Frontal cortex (tissue), 3 donors: ENCODE measurements at regions not wholly inside any gene's neighbourhood (a gene's known extent, or its start where the extent isn't known, plus 50 kb on each side); places are given as distances from the start of the nearest gene placed in this dataset.
"Not testable (repeated sequence)": the region's sequence is repeated elsewhere in the genome, so short reads cannot be mapped to it uniquely, and the experiment has no call there.

Source experiments
- DNase-seq, 2 donors: peaks; one replicate each; pipeline ENCODE4 v3.0.0; 2012; ENCODE audit warnings: low spot score in 2 of 2
- FAIRE-seq: peaks from 2 replicates; lab custom pipeline; 2012; peaks lifted over from hg19 to GRCh38; lab: Jason Lieb, UNC
- donor health status: control.
- donor health status: control.
- donor health status: control.

GRCh38 chr1:181251001-181251712 is 162.7 kb downstream of the IER5 start:
- FAIRE-seq = no peak
- DNase-seq = no peak

GRCh38 chr1:181251713-181252075 is 163.2 kb downstream of the IER5 start:
- FAIRE-seq (no peak), DNase-seq (no peak)

- DNase-seq, FAIRE-seq: not testable (repeated sequence)
Measured at GRCh38 chr1:181253601-181254000, 165.1 kb downstream of the IER5 start.

- DNase-seq (no peak), FAIRE-seq (no peak)
Measured at GRCh38 chr1:181255270-181255929, 166.9 kb downstream of the IER5 start.

- DNase-seq (no peak), FAIRE-seq (no peak)
Measured at GRCh38 chr1:181257117-181257516, 168.6 kb downstream of the IER5 start.

- no peak for FAIRE-seq
- DNase-seq = no peak
Measured at GRCh38 chr1:181259026-181259745, 170.7 kb downstream of the IER5 start.

GRCh38 chr1:181260271-181260670 is 171.8 kb downstream of the IER5 start:
- FAIRE-seq (no peak), DNase-seq (no peak)

- no peak for FAIRE-seq
- DNase-seq = no peak
Measured at GRCh38 chr1:181260994-181261393, 172.5 kb downstream of the IER5 start.

- DNase-seq (no peak), FAIRE-seq (no peak)
Measured at GRCh38 chr1:181262069-181262468, 173.6 kb downstream of the IER5 start.

- no peak for DNase-seq
- no peak for FAIRE-seq
Measured at GRCh38 chr1:181263444-181263843, 174.9 kb downstream of the IER5 start.

GRCh38 chr1:181264821-181265220 is 176.3 kb downstream of the IER5 start:
- no peak for DNase-seq
- FAIRE-seq = no peak

GRCh38 chr1:181284978-181285377 is 196.5 kb downstream of the IER5 start:
- FAIRE-seq (no peak), DNase-seq (no peak)

- FAIRE-seq (no peak), DNase-seq (no peak)
Measured at GRCh38 chr1:181295217-181295616, 188.1 kb upstream of the CACNA1E start.

- FAIRE-seq (no peak), DNase-seq (no peak)
Measured at GRCh38 chr1:181296180-181296579, 187.1 kb upstream of the CACNA1E start.

GRCh38 chr1:181308098-181308497 is 175.2 kb upstream of the CACNA1E start:
- FAIRE-seq (no peak), DNase-seq (no peak)

GRCh38 chr1:181310560-181310959 is 172.8 kb upstream of the CACNA1E start:
- FAIRE-seq (no peak), DNase-seq (no peak)

- FAIRE-seq = no peak
- no peak for DNase-seq
Measured at GRCh38 chr1:181312946-181313345, 170.4 kb upstream of the CACNA1E start.

- DNase-seq (no peak), FAIRE-seq (no peak)
Measured at GRCh38 chr1:181313466-181313865, 169.9 kb upstream of the CACNA1E start.

GRCh38 chr1:181314010-181314409 is 169.3 kb upstream of the CACNA1E start:
- FAIRE-seq = no peak
- no peak for DNase-seq

- no peak for DNase-seq
- FAIRE-seq = no peak
Measured at GRCh38 chr1:181314959-181315358, 168.4 kb upstream of the CACNA1E start.

GRCh38 chr1:181317261-181317930 is 165.9 kb upstream of the CACNA1E start:
- FAIRE-seq (no peak), DNase-seq (no peak)
